ENCODE measurements at regions not wholly inside any gene's neighbourhood (a gene's known extent, or its start where the extent isn't known, plus 50 kb on each side); places are given as distances from the start of the nearest gene placed in this dataset.
"Not testable (repeated sequence)": the region's sequence is repeated elsewhere in the genome, so short reads cannot be mapped to it uniquely, and the experiment has no call there.

DNA sequence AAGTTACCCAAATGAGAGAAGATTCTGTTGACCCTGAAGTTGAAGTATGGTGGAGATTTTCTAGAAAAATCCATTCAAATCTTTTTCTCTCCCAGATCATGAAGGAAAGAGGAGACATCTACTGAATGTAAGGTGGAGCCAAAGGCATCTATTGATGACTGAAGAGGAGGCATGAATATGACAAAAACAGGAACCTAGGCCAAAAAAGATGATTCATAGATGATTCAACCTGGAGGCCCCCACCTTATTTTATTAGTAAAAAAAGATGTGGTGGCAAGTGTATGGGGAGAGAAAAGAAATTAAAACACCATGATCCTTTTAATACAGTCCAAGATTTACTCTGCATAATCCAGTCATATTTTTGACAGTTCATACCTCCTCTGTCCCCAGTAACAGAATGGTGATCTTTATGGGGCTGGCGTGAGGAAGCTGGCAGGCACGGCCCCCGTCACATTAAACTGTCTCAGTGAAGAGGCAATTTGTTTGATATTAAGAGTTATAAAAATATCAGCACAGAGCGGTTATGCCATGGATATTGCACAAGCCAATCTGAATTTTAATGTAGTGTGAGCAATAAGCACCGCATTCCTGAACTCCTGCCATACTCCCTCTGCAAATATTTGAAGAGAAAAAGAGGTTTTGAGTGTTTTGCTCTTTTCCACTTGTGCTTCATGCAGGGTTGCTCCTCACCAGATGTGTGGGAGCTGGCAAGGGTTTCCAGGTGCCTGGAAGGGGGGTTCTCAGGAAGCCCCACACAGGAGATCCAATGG lies 94.4 kb downstream of the TRIM43 start:
- not testable (repeated sequence) for DNase-seq

DNA sequence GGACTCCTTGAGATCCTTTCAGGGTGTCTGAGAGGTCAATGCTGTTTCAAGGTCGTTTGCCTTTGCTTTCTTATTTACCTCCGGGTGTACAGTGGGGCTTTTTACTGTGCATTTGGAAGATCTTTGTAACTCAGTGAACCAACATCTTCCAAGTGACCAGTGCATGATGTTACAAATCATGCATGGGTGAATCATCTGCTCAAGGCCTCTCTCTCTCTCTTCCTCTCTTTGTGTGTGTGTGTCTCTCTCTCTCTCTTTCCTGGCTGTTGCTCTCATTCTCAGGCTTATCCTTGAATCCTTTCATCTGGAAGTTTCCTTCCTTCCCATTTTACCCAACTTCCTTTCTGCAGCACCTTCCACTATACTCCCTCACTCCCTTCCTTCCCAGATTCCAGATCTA lies 96.1 kb downstream of the TRIM43 start:
- not testable (repeated sequence) for DNase-seq

DNA sequence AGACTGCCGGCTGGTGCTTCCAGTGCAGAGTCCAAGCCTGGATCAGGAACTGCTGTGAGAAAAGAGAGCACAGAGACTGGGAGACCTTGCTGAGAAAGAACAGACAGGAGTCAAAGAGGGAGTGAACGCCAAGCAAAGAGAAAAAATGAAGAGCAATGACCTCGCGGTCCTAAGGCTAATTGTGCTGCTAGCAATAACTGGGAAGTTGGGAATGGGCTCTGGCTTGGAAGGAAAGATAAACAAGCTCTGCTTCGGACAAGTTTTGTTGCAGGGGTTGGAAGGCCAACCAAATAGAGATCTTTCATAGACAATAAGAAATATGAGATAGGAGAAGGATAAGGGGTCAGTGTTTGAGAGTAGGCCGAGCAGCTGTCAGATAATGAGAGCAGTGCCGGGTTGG lies 99.4 kb downstream of the TRIM43 start:
- not testable (repeated sequence) for DNase-seq

DNA sequence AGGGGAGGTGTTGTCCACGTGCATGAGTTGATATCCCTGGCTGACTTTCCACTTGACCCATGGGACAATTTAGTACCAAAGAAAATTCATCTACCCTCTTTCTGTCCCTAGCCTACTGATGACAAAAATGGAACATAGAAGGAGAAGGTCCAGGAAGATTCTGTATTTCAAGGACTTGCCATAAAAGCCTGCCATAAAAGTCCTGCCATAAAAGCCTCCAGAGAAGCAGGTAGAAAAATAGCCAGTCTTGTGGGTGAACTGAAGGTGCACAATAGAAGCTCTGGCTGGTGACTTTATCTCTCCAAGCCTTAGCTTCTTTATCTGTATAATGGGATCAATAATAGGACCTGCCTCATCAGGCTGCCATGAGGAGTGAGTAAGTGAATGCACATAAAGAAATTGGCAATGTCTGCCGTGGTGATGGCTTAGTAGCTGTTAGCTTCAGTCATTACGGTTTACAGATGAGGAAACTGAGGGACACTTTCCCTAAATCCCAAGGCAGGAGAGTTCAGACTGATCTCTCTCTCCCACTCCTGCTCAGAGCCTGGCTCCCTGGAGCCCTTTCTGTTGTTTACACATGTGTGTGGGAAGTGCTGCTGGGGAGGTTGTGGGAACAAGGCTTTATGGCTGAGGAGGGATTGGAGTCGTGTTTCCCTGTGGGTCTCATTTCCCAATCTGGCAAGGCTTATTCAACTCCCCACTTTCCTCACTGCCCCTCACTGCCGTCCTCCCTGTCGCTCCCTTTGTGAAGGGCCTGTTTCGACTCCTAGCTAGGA lies 101.5 kb downstream of the TRIM43 start:
- not testable (repeated sequence) for DNase-seq

DNA sequence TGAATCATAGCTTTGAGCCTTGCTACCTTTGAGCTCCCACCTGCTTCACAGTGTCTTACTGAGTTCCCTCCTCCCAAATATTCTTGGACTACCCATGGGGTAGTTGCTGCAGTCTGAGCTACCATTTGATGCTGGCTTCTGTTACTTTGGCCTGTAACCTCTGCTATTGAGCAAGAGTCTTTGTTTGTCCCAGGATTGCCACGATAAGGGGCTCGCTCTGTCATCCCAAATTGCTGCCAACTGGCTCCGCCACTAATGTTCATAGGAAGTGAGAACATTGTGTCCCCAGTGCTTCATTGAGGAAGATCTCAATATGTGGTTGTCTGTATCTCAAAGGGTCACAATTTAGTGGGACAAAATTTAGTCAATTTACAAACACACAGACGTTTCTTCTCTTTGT lies 103.8 kb downstream of the TRIM43 start:
- DNase-seq = no peak

- no peak for DNase-seq
Observed at GRCh38 chr2:95698146-95698545, 106.3 kb downstream of the TRIM43 start.

GRCh38 chr2:95699201-95700184 lies 107.7 kb downstream of the TRIM43 start:
- DNase-seq = not testable (repeated sequence)

DNA sequence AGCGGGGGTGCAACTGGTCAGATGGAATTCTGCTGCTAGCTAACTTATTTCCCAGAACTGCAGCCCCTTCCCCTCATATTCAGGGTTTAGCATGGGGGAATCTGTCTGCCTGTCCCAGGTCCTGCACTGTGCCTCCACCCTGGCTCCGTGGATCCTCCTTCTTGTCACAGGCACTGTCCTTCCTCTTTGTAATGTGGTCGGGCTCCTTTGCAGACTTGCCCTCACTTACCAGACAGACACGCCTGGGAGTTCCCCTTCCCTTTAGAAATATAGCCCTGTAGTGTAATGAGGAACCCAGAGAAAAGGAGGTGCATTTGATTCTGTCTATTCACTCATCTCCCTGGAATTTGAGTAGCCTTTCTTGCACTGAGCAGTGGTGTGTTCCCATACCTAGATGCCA lies 108.7 kb downstream of the TRIM43 start:
- DNase-seq = no peak

- no peak for DNase-seq
Observed at GRCh38 chr2:95702471-95702870, 110.7 kb downstream of the TRIM43 start.

DNA sequence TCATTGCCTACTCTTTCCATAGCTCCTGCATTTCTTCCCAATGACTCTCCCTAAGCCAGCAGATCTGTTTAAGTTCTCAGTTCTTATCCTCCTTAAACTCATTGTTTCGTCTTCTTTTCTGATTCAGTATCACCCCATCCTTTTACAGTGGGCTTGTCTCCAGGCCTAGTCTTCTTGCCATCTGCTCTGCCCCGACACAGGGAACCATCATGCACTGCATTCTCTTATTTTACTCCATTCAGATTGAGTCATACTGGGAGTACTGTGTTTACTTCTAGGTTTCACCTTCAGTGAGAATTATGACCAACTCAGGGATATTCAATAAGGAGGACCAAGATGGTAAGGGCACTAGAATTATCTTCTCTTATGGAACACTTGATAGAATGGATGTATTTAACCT lies 115.4 kb downstream of the TRIM43 start:
- DNase-seq = not testable (repeated sequence)

DNA sequence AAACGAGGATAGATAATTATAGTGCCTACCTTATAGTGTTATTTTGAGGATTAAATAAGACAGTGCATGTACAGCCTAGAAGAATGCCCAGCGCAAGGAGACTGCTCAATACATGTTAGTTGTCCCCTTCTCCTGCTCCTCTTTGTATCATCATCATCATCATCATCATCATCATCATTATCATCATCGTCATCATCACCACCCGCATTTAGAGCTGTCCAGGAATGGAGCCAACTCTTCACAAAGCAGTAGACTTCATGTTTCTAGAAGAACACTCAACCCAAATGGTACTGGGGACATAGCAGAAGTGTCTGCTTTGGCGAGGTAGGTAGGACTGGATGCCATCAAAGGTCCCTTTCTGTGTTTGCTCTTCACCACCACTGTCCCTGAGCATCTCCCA lies 116.0 kb downstream of the TRIM43 start:
- DNase-seq = no peak

GRCh38 chr2:95709831-95710230 lies 118.0 kb downstream of the TRIM43 start:
- DNase-seq = no peak

GRCh38 chr2:95713470-95714177 lies 121.8 kb downstream of the TRIM43 start:
- not testable (repeated sequence) for DNase-seq

DNA sequence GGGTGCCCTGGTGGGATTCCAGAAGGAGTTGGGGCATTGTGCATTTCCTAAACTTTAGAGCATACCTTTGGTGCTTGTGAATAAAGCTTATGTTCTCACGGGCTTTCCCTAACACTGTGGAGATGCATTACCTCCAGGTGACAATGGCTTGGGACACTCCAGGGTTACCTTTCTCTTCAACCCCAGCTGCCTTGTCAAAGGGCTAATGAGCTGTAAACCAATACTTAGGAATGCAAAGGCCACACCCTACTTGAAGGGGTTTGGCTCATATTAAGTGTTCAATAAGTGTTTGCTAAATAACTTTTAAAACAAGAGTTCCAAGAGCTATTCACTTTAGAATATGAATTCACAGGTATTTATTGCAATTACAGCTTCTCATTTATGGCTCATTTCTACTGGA lies 122.6 kb downstream of the TRIM43 start:
- DNase-seq = not testable (repeated sequence)

GRCh38 chr2:95719473-95720060 lies 127.8 kb downstream of the TRIM43 start:
- no peak for DNase-seq

- no peak for DNase-seq
Observed at GRCh38 chr2:95721726-95722125, 129.9 kb downstream of the TRIM43 start.

GRCh38 chr2:95722131-95722697 lies 130.4 kb downstream of the TRIM43 start:
- DNase-seq = no peak

- not testable (repeated sequence) for DNase-seq
Observed at GRCh38 chr2:95723627-95724210, 131.9 kb downstream of the TRIM43 start.

GRCh38 chr2:95725191-95725590 lies 133.4 kb downstream of the TRIM43 start:
- DNase-seq = not testable (repeated sequence)

GRCh38 chr2:95725677-95726076 lies 133.9 kb downstream of the TRIM43 start:
- not testable (repeated sequence) for DNase-seq

- DNase-seq = not testable (repeated sequence)
Observed at GRCh38 chr2:95727420-95727819, 135.6 kb downstream of the TRIM43 start.

Measured in stimulated activated CD4-positive, alpha-beta T cell treated with anti-CD3 and anti-CD28 coated beads, Interleukin-2, amount 100 ng/mL, for 48 hours (primary cell).